HepG2 (cell line): ENCODE measurements at regions not wholly inside any gene's neighbourhood (a gene's known extent, or its start where the extent isn't known, plus 50 kb on each side); places are given as distances from the start of the nearest gene placed in this dataset.

Experiments used
- ARNT ChIP-seq: fragments of 450-650 bp; IDR thresholded peaks from 2 replicates; pipeline ENCODE4 v1.6.1; 2017
- HMGXB3 ChIP-seq: sonication (generic); formaldehyde crosslinking; IDR thresholded peaks from 2 replicates; pipeline ENCODE4 v1.4.0; 2020; ENCODE audit warnings: missing genetic modification reagents, borderline replicate concordance
- HNRNPUL1 ChIP-seq: fragments of 200-400 bp; formaldehyde crosslinking; IDR thresholded peaks from 2 replicates; pipeline ENCODE4 v1.6.1; 2017; ENCODE audit warnings: low read depth, mild to moderate bottlenecking, low read length, moderate library complexity
- IRF2 ChIP-seq: IDR thresholded peaks from 2 replicates; pipeline ENCODE4 v1.6.1; 2018; ENCODE audit warnings: missing genetic modification reagents, missing compliant biosample characterization
- MAX ChIP-seq: IDR thresholded peaks from 2 replicates; pipeline ENCODE4 v1.6.1; 2012; ENCODE audit warnings: inconsistent platforms
- MTA1 ChIP-seq: sonication (generic); formaldehyde crosslinking; IDR thresholded peaks from 2 replicates; pipeline ENCODE4 v1.4.0; 2020; ENCODE audit warnings: missing genetic modification reagents, mild to moderate bottlenecking, borderline replicate concordance
- MYNN ChIP-seq: sonication (generic); formaldehyde crosslinking; IDR thresholded peaks from 2 replicates; pipeline ENCODE4 v1.4.0; 2020; ENCODE audit warnings: mild to moderate bottlenecking, low read depth, missing genetic modification reagents
- PBX3 ChIP-seq: sonication (generic); formaldehyde crosslinking; IDR thresholded peaks from 2 replicates; pipeline ENCODE4 v1.8.1; 2023; ENCODE audit warnings: missing genetic modification reagents, inconsistent platforms, borderline replicate concordance
- PHF5A ChIP-seq: IDR thresholded peaks from one replicate; pipeline ENCODE4 v1.6.1; 2018; ENCODE audit warnings: low read depth, missing genetic modification reagents; ENCODE audit not compliant: unreplicated experiment
- POLR2A ChIP-seq, 2 experiments: IDR thresholded peaks; 2 replicates each; pipeline ENCODE4 v1.6.1; 2011; ENCODE audit warnings: low read depth in 2 of 2, low read length in 2 of 2, mild to moderate bottlenecking in 1 of 2, moderate library complexity in 1 of 2; ENCODE audit not compliant: insufficient read depth in 1 of 2
- SMAD1 ChIP-seq: sonication (generic); formaldehyde crosslinking; IDR thresholded peaks from 2 replicates; pipeline ENCODE4 v1.4.0; 2020; ENCODE audit warnings: missing genetic modification reagents, low read depth, mild to moderate bottlenecking, borderline replicate concordance
- SOX6 ChIP-seq, 2 experiments: fragments of 450-650 bp in 1 of 2; sonication (generic) in 1 of 2; formaldehyde crosslinking in 1 of 2; IDR thresholded peaks; 2 replicates each; pipeline versions ENCODE4 v1.4.0 to v1.6.1; 2017 to 2020; ENCODE audit warnings: antibody characterized with exemption in 1 of 2, mild to moderate bottlenecking in 1 of 2, missing genetic modification reagents in 1 of 2
- TCF12 ChIP-seq, 2 experiments: fragments of 450-650 bp in 1 of 2; sonication (generic) in 1 of 2; formaldehyde crosslinking in 1 of 2; IDR thresholded peaks; 2 replicates each; pipeline versions ENCODE4 v1.6.1 to v1.8.0; 2017 to 2022; ENCODE audit warnings: antibody characterized with exemption in 1 of 2, mild to moderate bottlenecking in 1 of 2, missing genetic modification reagents in 1 of 2, moderate library complexity in 1 of 2
- ZBTB49 ChIP-seq: sonication (generic); formaldehyde crosslinking; IDR thresholded peaks from 2 replicates; pipeline ENCODE4 v1.4.0; 2020; ENCODE audit warnings: missing genetic modification reagents, borderline replicate concordance
- ZNF282 ChIP-seq: fragments of 450-650 bp; IDR thresholded peaks from 2 replicates; pipeline ENCODE4 v1.6.1; 2018; ENCODE audit not compliant: partially characterized antibody
- ZNF577 ChIP-seq: sonication (generic); formaldehyde crosslinking; IDR thresholded peaks from 2 replicates; pipeline ENCODE4 v1.4.0; 2020; ENCODE audit warnings: mild to moderate bottlenecking, low read depth, missing genetic modification reagents, borderline replicate concordance
- ZNF652 ChIP-seq: IDR thresholded peaks from 2 replicates; pipeline ENCODE4 v1.6.1; 2016; ENCODE audit warnings: low read depth, borderline replicate concordance
- ZNF773 ChIP-seq: sonication (generic); formaldehyde crosslinking; IDR thresholded peaks from 2 replicates; pipeline ENCODE4 v1.4.0; 2020; ENCODE audit warnings: missing genetic modification reagents, borderline replicate concordance
- ZXDC ChIP-seq: sonication (generic); formaldehyde crosslinking; IDR thresholded peaks from 2 replicates; pipeline ENCODE4 v1.5.0; 2020; ENCODE audit warnings: mild to moderate bottlenecking, missing genetic modification reagents

- no peak for TF ChIP-seq ZXDC (CRISPR knock-in tag)
- no peak for TF ChIP-seq ZBTB49 (CRISPR knock-in tag)
- no peak for TF ChIP-seq MAX
- TF ChIP-seq MYNN: 0 out of 2 replicates have a peak, but pooled peaks have one; percentile 23
- TF ChIP-seq ZNF577 (CRISPR knock-in tag): no peak
- no peak for TF ChIP-seq TCF12 (IDR thresholded peaks at IDR 0.05)
- TF ChIP-seq TCF12 (CRISPR knock-in tag; IDR thresholded peaks at IDR 0.05): no peak
- no peak for TF ChIP-seq SOX6 (IDR thresholded peaks at IDR 0.05)
- TF ChIP-seq SOX6 (CRISPR knock-in tag; IDR thresholded peaks at IDR 0.05): no peak
- no peak for TF ChIP-seq SMAD1
- TF ChIP-seq ZNF652 (CRISPR knock-in tag): no peak
- no peak for TF ChIP-seq ZNF773 (CRISPR knock-in tag)
- TF ChIP-seq PBX3 (CRISPR knock-in tag): no peak
- TF ChIP-seq ZNF282: no peak
- no peak for TF ChIP-seq IRF2 (CRISPR knock-in tag)
- TF ChIP-seq POLR2A (IDR thresholded peaks at IDR 0.05; ENCODE audit: insufficient read depth in 1 of 2, low read depth in 2 of 2, low read length in 2 of 2): no peak
- TF ChIP-seq HMGXB3 (CRISPR knock-in tag): 0 out of 2 replicates have a peak, but pooled peaks have one; percentile 13
- TF ChIP-seq HNRNPUL1: no peak
- TF ChIP-seq ARNT: no peak
- no peak for TF ChIP-seq PHF5A (CRISPR knock-in tag)
- TF ChIP-seq MTA1 (CRISPR knock-in tag): no peak
These were observed 50.0 kb upstream of the PTPN1 start (continued) for GRCh38 chr20:50460115-50460607.
